Stimulated activated CD8-positive, alpha-beta memory T cell treated with anti-CD3 and anti-CD28 coated beads, Interleukin-12 subunit alpha, Interleukin-12 subunit beta, amount 100 ng/mL, for 1 hour (primary cell): ENCODE measurements at regions not wholly inside any gene's neighbourhood (a gene's known extent, or its start where the extent isn't known, plus 50 kb on each side); places are given as distances from the start of the nearest gene placed in this dataset.

ENCODE experiments used
- DNase-seq: peaks from one replicate; pipeline ENCODE4 v3.0.0-alpha.2; 2020; ENCODE audit warnings: low read depth

DNA sequence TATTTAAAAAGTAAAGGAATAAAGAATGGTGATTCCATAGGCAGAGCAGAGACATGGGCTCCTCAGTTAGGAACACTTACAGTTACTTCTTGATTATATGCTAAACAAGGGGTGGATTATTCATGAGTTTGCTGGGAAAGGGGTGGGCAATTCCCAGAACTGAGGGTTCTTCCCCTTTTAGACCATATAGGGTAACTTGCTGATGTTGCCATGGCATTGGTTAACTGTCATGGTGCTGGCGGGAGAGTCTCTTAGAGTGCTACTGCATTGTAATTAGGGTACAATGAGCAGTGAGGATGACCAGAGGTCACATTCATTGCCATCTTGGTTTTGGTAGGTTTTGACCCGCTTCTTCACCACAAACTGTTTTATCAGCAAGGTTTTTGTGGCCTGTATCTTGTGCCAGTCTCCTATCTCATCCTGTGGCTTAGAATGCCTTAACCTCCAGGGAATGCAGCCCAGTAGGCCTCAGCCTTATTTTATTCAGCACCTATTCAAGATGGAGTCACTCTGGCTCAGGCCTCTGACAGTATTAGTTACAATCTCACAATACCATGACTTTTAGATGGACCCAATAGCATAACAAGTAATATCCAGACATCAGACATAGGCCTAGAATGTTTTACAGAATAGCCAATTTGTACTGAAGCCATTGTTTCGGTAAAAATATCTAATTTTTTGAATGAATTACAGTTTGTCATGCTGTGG is 106.8 kb downstream of the ZBTB18 start:
- no peak for DNase-seq

- no peak for DNase-seq
These were observed 108.6 kb downstream of the ZBTB18 start for GRCh38 chr1:244159646-244160045.

DNA sequence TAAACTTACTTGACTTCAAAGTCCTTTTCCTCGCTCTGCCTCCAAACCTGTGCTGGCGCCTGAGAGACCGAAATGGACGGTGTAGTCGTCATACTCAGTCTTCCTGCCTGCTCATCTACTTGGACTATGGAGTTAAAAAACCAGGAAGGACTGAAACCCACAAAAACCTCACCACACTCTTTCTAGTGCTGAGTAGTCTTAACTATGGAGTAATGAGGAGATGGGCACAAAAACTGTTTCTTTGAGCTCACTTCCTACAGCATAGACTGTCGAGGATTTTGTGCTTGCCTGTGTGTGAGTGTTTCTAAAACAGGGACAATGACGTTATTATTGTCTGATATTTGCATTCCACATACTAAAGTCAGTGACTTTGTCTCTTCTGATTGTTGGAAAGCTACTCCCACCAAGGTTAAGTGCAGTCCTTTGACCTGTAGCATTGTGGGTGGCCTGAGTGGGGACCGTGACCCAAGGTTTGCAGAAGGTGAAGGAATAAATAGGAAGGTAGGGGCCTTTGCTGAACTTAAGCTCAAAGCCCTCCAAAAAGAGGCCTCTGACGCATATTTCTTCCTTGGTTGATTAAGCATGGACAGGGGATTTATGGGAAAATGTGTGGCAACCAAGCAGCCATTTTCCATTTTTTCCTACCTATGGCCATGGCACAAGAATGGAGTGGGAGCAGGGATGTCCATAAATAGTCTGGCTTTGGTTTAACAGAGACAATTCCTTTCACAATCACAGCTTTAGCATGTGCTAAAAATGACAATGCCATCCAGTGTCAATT is 109.6 kb downstream of the ZBTB18 start:
- DNase-seq, result no peak

- DNase-seq, result no peak
These were observed 110.1 kb downstream of the ZBTB18 start for GRCh38 chr1:244161236-244161510.

DNA sequence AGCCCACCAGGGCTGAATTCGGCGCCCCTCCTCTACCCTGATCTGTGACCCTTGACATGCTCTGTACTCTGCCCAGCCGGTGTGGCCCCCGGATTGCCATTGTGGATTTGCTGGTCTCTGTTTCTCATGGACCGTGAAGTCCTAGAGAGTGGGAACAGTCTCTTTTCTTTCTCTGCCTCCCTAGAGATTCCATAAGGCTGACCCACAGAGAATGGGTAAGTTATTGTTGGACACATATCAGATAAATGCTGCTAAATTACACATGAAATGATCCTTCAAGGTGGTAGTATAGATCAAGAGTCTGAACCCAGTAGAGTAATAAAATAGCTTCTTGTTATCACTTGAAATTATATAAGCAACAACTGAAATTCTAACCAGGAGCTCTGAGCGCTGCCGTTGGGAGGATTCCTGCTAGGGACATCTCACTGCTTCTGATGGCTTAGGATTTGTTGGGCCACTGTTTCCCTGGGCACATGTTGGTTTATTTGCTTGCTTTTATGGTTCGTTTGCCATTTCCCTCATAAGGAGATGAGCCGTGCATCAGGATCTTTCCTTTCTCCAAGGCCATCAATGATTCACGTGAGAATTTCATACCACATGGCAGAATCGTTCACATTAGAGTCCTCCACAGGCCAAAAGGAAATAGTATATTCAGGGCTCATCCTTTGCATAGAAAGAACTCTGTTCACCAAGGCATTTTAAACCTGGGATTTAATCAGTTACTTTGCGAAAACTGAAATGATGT is 111.9 kb downstream of the ZBTB18 start:
- no peak for DNase-seq

- DNase-seq, result no peak
These were observed 112.9 kb downstream of the ZBTB18 start for GRCh38 chr1:244163861-244164510.

GRCh38 chr1:244164511-244164890 is 113.4 kb downstream of the ZBTB18 start:
- no peak for DNase-seq

DNA sequence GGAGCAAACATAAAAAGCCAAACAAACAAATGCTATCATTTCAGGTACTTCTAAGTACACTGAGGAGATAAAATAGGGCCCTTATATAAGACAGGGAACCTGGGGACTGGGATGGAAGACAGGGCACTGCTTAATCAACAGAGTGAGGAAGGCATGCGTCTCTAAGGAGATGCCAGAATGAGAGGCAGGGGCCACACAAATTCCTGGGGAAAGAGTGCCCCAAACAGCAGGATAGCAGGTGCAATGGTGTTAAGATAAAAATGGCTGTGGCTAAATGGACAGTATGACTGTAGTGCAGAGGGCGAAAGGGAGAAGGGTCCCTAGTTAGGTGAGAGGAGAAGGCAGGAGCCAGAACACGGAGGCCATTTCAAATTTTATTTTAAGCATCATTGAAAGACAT is 113.9 kb downstream of the ZBTB18 start:
- no peak for DNase-seq

GRCh38 chr1:244165701-244166100 is 114.6 kb downstream of the ZBTB18 start:
- DNase-seq, result no peak

DNA sequence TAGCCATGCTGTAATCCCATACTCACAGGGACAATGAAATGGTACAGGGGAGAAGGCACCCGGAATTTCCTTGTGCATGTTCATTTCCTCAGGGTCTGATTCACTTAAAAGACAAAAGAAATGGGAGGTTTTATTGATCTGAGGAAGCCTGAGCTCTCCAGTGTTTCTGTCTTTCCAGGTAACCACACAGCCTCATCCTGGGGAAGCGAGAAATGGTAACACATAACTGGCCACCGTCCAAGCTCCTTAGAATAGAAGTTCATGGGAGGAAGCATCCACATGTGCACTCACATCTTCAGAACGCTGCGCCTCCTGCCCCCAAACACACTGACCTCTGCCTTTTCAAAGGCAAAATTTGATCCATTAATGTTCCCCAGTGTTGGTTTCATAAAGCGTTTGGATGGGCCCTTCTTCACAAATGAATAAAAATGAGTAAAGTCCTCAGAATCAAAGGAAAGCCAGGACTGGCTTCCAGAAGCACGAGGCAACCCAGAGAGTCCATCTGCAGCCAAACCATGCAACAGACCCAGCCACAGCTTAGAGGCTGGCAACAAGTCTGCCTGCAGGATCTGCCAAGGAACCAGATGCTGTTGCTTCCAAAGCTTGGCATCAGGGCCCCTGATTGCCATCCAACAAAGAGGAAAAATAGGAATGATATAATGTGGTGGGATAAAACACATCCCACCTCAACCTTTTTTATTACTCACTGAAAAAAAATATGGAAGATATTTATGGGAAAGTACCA is 120.3 kb downstream of the ZBTB18 start:
- no peak for DNase-seq

DNA sequence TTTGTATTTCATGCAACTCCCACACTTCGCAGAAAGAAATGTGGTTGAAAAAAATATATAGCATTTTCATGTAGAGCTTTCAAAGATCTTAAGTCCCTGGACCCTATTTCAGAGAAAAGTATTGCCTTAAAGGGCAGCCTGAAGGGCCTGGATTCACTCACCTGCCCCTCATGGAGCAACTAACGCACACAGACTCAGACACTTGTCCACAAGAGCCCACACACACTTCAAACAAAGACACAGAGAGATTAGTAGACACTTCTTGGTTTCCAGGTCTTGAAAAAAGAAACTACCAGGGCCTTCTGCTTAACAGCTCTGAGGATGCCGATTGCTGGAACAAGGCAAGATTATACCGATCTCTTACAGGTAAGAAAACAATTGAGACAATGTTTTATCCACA is 122.2 kb downstream of the ZBTB18 start:
- no peak for DNase-seq

GRCh38 chr1:244173769-244174168 is 122.7 kb downstream of the ZBTB18 start:
- DNase-seq, result no peak

DNA sequence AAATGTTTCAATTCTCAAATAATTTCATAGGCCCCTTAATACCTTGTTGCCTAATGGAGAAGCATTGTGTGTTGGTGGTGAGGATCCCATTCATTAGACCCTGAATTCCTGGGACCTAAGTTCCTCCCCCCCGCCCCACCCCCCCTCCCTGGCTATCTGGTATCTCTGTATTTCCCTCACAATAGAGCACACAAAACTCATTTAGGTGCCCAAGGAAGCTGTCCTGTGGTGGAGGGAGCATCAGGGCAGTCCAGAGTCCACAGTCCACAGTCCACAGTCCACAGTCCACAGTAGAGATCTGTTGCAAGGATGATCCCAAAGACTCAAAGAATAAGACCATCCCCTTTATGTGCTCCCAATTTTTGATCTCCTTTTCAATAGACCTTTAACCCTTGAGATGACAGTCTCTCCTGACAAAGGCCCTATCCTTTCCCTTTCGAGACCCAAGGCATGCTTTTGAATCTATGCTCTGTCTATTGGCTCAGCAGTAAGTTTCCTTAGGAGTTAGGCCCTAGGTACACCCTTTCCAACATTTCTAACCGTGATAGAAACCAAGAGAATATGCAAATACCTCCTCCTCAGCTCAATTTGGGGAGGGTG is 123.9 kb downstream of the ZBTB18 start:
- DNase-seq, result no peak

GRCh38 chr1:244176201-244176600 is 125.1 kb downstream of the ZBTB18 start:
- no peak for DNase-seq

DNA sequence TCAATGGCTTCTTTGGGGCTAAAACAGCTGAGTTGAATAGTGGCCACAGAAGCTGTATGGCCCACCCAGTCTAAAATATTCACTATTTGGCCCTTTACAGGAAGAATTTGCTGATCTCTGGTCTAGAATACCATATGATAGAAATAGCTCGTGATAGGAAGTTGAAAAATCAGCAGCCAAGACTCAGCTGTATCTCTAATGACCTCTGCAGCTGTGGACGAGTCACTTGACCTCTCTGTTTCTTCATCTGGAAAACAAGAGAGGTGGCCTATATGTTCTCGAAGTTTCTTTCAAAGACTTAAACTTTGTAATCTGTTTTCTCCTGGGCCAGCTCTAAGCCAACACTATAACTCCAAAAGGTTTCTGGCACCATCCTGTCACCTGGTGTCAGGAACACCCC is 129.2 kb downstream of the ZBTB18 start:
- no peak for DNase-seq

DNA sequence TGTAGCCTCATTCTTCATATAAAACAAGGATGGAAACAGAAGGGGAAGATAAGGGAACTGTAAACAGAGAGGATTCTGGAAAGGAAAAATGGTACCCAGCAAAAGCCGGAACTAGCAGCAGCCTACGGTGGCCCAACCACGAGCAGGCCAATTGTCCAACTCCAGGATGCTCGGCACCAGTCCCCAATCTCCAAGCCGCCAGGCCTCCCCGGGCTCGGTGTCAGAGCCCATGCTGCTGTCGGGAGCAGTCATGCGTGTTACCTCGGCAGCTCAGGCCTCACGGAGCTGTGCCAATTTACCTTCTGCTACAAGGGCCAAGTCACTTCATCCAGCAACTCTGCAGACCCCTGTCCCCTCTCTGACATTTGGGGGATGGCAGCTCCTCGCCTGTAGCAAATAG is 130.8 kb downstream of the ZBTB18 start:
- no peak for DNase-seq

DNA sequence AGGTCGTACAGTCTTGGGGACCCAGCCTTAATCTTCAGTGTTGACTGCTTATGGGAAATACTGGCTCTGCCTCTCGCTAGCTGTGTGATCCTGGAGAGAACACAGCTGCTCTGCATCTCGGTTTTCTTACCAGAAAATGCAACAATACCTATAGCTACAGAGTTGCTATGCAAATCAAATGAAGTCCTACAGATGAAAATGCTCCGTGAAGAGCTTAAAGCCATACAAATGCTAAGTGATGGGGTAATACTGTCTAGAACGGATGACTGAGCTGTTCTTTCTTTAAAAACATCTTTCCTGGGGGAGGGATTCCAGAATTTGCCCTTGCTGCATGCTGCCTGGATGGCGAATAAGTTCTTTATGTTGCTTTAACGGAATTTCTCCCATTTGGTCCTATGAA is 132.0 kb downstream of the ZBTB18 start:
- no peak for DNase-seq

- DNase-seq, result no peak
These were observed 135.3 kb downstream of the ZBTB18 start for GRCh38 chr1:244186372-244186771.

DNA sequence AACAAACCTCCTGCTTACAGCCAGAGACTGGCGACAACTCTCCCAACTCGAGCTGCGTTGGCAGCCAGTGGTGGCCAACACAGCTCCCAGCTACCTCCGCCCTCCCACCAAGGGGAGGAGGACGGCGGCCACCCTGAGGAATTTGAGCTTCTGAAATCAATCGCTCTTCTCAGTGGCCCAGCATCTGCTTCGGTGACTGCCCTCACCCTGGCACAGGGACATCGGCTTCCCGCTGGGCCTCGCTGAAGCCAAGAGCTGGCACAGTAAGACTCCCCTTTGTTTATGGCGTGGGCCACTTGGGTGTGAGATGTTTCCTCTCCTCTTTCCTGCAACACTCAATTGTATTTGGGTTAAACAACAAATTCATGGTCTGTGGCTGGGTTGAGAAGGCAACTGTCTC is 136.2 kb downstream of the ZBTB18 start:
- DNase-seq, result no peak

- DNase-seq, result no peak
These were observed 140.5 kb downstream of the ZBTB18 start for GRCh38 chr1:244191581-244191980.

GRCh38 chr1:244192325-244192724 is 141.2 kb downstream of the ZBTB18 start:
- DNase-seq, result no peak
